ENCODE measurements at regions not wholly inside any gene's neighbourhood (a gene's known extent, or its start where the extent isn't known, plus 50 kb on each side); places are given as distances from the start of the nearest gene placed in this dataset.
"Not testable (repeated sequence)": the region's sequence is repeated elsewhere in the genome, so short reads cannot be mapped to it uniquely, and the experiment has no call there.

GRCh38 chr1:219415915-219416314 is 197.0 kb downstream of the ZC3H11B start:
- H3K27ac ChIP-seq (ENCODE audit: low read depth, low read length), result no peak overlapping the region
- WGBS (ENCODE audit: insufficient coverage), result no CpG with 5 or more reads among the region's 2 CpGs
- peaks cover 2% of the 10 kb centered on the region for H3K36me3 ChIP-seq (ENCODE audit: control insufficient read depth, insufficient read depth, low read length)
- no peaks in the 10 kb centered on the region for H3K4me1 ChIP-seq (ENCODE audit: control insufficient read depth, insufficient read depth, low read length)
- H3K27me3 ChIP-seq (ENCODE audit: control insufficient read depth, insufficient read depth, low read length), result no peaks in the 10 kb centered on the region
- H3K9me3 ChIP-seq (ENCODE audit: control insufficient read depth, insufficient read depth, low read length), result no peaks in the 10 kb centered on the region
- no peak overlapping the region for H3K4me3 ChIP-seq (ENCODE audit: low read depth, low read length)
- no peak for DNase-seq (ENCODE audit: low read depth in 4 of 6, low spot score in 6 of 6)

- WGBS (ENCODE audit: insufficient coverage), result 89% methylated on average over 1 of the region's 2 CpGs
- Histone ChIP-seq H3K9me3 (ENCODE audit: control insufficient read depth, insufficient read depth, low read length) (no peaks in the 10 kb centered on the region), H3K36me3 (ENCODE audit: control insufficient read depth, insufficient read depth, low read length) (peaks cover 2% of the 10 kb centered on the region), H3K4me3 (ENCODE audit: low read depth, low read length) (no peak overlapping the region), H3K4me1 (ENCODE audit: control insufficient read depth, insufficient read depth, low read length) (no peaks in the 10 kb centered on the region), H3K27ac (ENCODE audit: low read depth, low read length) (no peak overlapping the region), H3K27me3 (ENCODE audit: control insufficient read depth, insufficient read depth, low read length) (no peaks in the 10 kb centered on the region)
- no peak for DNase-seq (ENCODE audit: low read depth in 4 of 6, low spot score in 6 of 6)
These were observed 197.5 kb downstream of the ZC3H11B start for GRCh38 chr1:219415433-219415832.

GRCh38 chr1:219414250-219414649 is 198.7 kb downstream of the ZC3H11B start:
- H3K9me3 ChIP-seq (ENCODE audit: control insufficient read depth, insufficient read depth, low read length), result no peaks in the 10 kb centered on the region
- WGBS (ENCODE audit: insufficient coverage), result no CpG with 5 or more reads among the region's 4 CpGs
- H3K4me1 ChIP-seq (ENCODE audit: control insufficient read depth, insufficient read depth, low read length), result no peaks in the 10 kb centered on the region
- no peaks in the 10 kb centered on the region for H3K27me3 ChIP-seq (ENCODE audit: control insufficient read depth, insufficient read depth, low read length)
- no peak overlapping the region for H3K4me3 ChIP-seq (ENCODE audit: low read depth, low read length)
- H3K36me3 ChIP-seq (ENCODE audit: control insufficient read depth, insufficient read depth, low read length), result no peaks in the 10 kb centered on the region
- no peak overlapping the region for H3K27ac ChIP-seq (ENCODE audit: low read depth, low read length)
- DNase-seq (ENCODE audit: low read depth in 4 of 6, low spot score in 6 of 6), result no peak

GRCh38 chr1:219413536-219413935 is 199.4 kb downstream of the ZC3H11B start:
- Histone ChIP-seq H3K27ac (ENCODE audit: low read depth, low read length) (no peak overlapping the region), H3K36me3 (ENCODE audit: control insufficient read depth, insufficient read depth, low read length) (no peaks in the 10 kb centered on the region), H3K9me3 (ENCODE audit: control insufficient read depth, insufficient read depth, low read length) (no peaks in the 10 kb centered on the region), H3K27me3 (ENCODE audit: control insufficient read depth, insufficient read depth, low read length) (no peaks in the 10 kb centered on the region), H3K4me1 (ENCODE audit: control insufficient read depth, insufficient read depth, low read length) (no peaks in the 10 kb centered on the region), H3K4me3 (ENCODE audit: low read depth, low read length) (no peak overlapping the region)
- no CpG with 5 or more reads among the region's 1 CpG for WGBS (ENCODE audit: insufficient coverage)
- no peak for DNase-seq (ENCODE audit: low read depth in 4 of 6, low spot score in 6 of 6)

GRCh38 chr1:219412772-219413171 is 200.1 kb downstream of the ZC3H11B start:
- no peaks in the 10 kb centered on the region for H3K4me1 ChIP-seq (ENCODE audit: control insufficient read depth, insufficient read depth, low read length)
- no peak for DNase-seq (ENCODE audit: low read depth in 4 of 6, low spot score in 6 of 6)
- no peak overlapping the region for H3K4me3 ChIP-seq (ENCODE audit: low read depth, low read length)
- no peaks in the 10 kb centered on the region for H3K9me3 ChIP-seq (ENCODE audit: control insufficient read depth, insufficient read depth, low read length)
- H3K27me3 ChIP-seq (ENCODE audit: control insufficient read depth, insufficient read depth, low read length), result no peaks in the 10 kb centered on the region
- WGBS (ENCODE audit: insufficient coverage), result no CpG with 5 or more reads among the region's 3 CpGs
- no peak overlapping the region for H3K27ac ChIP-seq (ENCODE audit: low read depth, low read length)
- H3K36me3 ChIP-seq (ENCODE audit: control insufficient read depth, insufficient read depth, low read length), result no peaks in the 10 kb centered on the region

GRCh38 chr1:219410721-219411120 is 202.2 kb downstream of the ZC3H11B start:
- not testable (repeated sequence) for H3K9me3 ChIP-seq (ENCODE audit: control insufficient read depth, insufficient read depth, low read length); H3K4me1 ChIP-seq (ENCODE audit: control insufficient read depth, insufficient read depth, low read length); H3K27ac ChIP-seq (ENCODE audit: low read depth, low read length); H3K4me3 ChIP-seq (ENCODE audit: low read depth, low read length); DNase-seq (ENCODE audit: low read depth in 4 of 6, low spot score in 6 of 6); H3K36me3 ChIP-seq (ENCODE audit: control insufficient read depth, insufficient read depth, low read length); H3K27me3 ChIP-seq (ENCODE audit: control insufficient read depth, insufficient read depth, low read length)
- WGBS (ENCODE audit: insufficient coverage), result no CpG with 5 or more reads among the region's 22 CpGs

- peak in 1 of 6 donors; percentile 57 for DNase-seq (ENCODE audit: low read depth in 4 of 6, low spot score in 6 of 6)
- no peak overlapping the region for H3K27ac ChIP-seq (ENCODE audit: low read depth, low read length)
- H3K27me3 ChIP-seq (ENCODE audit: control insufficient read depth, insufficient read depth, low read length), result no peaks in the 10 kb centered on the region
- H3K4me1 ChIP-seq (ENCODE audit: control insufficient read depth, insufficient read depth, low read length), result no peaks in the 10 kb centered on the region
- no peaks in the 10 kb centered on the region for H3K9me3 ChIP-seq (ENCODE audit: control insufficient read depth, insufficient read depth, low read length)
- no peaks in the 10 kb centered on the region for H3K36me3 ChIP-seq (ENCODE audit: control insufficient read depth, insufficient read depth, low read length)
- no peak overlapping the region for H3K4me3 ChIP-seq (ENCODE audit: low read depth, low read length)
- WGBS (ENCODE audit: insufficient coverage), result 98% methylated on average over 4 of the region's 6 CpGs
These were observed 207.2 kb downstream of the ZC3H11B start for GRCh38 chr1:219405531-219406331.

- no peak overlapping the region for H3K4me3 ChIP-seq (ENCODE audit: low read depth, low read length)
- no peak overlapping the region for H3K27ac ChIP-seq (ENCODE audit: low read depth, low read length)
- no peaks in the 10 kb centered on the region for H3K4me1 ChIP-seq (ENCODE audit: control insufficient read depth, insufficient read depth, low read length)
- no peak for DNase-seq (ENCODE audit: low read depth in 4 of 6, low spot score in 6 of 6)
- no CpG with 5 or more reads among the region's 1 CpG for WGBS (ENCODE audit: insufficient coverage)
- no peaks in the 10 kb centered on the region for H3K9me3 ChIP-seq (ENCODE audit: control insufficient read depth, insufficient read depth, low read length)
- H3K27me3 ChIP-seq (ENCODE audit: control insufficient read depth, insufficient read depth, low read length), result no peaks in the 10 kb centered on the region
- no peaks in the 10 kb centered on the region for H3K36me3 ChIP-seq (ENCODE audit: control insufficient read depth, insufficient read depth, low read length)
These were observed 208.3 kb downstream of the ZC3H11B start for GRCh38 chr1:219404629-219405028.

- H3K36me3 ChIP-seq (ENCODE audit: control insufficient read depth, insufficient read depth, low read length), result no peaks in the 10 kb centered on the region
- no peak overlapping the region for H3K27ac ChIP-seq (ENCODE audit: low read depth, low read length)
- no peaks in the 10 kb centered on the region for H3K4me1 ChIP-seq (ENCODE audit: control insufficient read depth, insufficient read depth, low read length)
- no peak overlapping the region for H3K4me3 ChIP-seq (ENCODE audit: low read depth, low read length)
- DNase-seq (ENCODE audit: low read depth in 4 of 6, low spot score in 6 of 6), result no peak
- no peaks in the 10 kb centered on the region for H3K27me3 ChIP-seq (ENCODE audit: control insufficient read depth, insufficient read depth, low read length)
- H3K9me3 ChIP-seq (ENCODE audit: control insufficient read depth, insufficient read depth, low read length), result no peaks in the 10 kb centered on the region
These were observed 210.0 kb downstream of the ZC3H11B start for GRCh38 chr1:219402925-219403324.

- peaks cover 4% of the 10 kb centered on the region for H3K9me3 ChIP-seq (ENCODE audit: control insufficient read depth, insufficient read depth, low read length)
- DNase-seq (ENCODE audit: low read depth in 4 of 6, low spot score in 6 of 6), result no peak
- no peaks in the 10 kb centered on the region for H3K27me3 ChIP-seq (ENCODE audit: control insufficient read depth, insufficient read depth, low read length)
- H3K4me1 ChIP-seq (ENCODE audit: control insufficient read depth, insufficient read depth, low read length), result no peaks in the 10 kb centered on the region
- H3K27ac ChIP-seq (ENCODE audit: low read depth, low read length), result no peak overlapping the region
- no peak overlapping the region for H3K4me3 ChIP-seq (ENCODE audit: low read depth, low read length)
- H3K36me3 ChIP-seq (ENCODE audit: control insufficient read depth, insufficient read depth, low read length), result no peaks in the 10 kb centered on the region
These were observed 210.9 kb downstream of the ZC3H11B start for GRCh38 chr1:219401724-219402625.
